Activated naive CD4-positive, alpha-beta T cell (primary cell): ENCODE measurements at regions not wholly inside any gene's neighbourhood (a gene's known extent, or its start where the extent isn't known, plus 50 kb on each side); places are given as distances from the start of the nearest gene placed in this dataset.

Source experiments
- DNase-seq, 4 experiments: peaks; one replicate each; lab custom pipeline; 2025; lab: John Stamatoyannopoulos, UW

GRCh38 chr10:85222300-85222699 is 893.9 kb downstream of the CCSER2 start:
- DNase-seq = no peak

DNA sequence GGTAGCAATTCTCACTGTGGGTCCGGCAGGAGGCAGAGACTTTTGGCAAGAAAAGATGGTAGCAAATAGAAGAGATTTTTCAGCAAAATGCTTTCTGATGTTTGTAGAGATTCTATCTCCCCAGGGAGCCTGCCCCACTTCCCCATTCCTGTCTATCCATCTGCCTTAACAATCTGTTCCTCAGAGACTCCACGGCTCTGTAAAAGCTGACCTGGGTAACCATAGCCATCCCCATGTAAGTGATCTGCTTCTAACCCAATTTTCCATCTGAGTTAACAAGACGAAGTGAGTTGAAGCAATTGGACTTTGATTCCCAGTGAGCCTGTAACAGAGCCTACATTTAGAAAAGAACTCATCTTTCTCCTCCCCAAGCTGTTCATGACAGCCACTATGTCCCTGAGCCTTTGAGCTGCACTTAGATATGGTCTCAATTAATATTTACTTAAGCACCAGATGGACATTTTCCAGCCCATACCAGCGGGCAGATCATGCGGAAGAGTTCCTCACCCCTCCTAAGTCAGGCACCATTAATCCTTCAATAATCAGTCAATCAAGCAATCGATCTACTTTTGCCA is 896.1 kb downstream of the CCSER2 start:
- no peak for DNase-seq

- no peak for DNase-seq
Observed at GRCh38 chr10:85225311-85225710, 896.9 kb downstream of the CCSER2 start.

DNA sequence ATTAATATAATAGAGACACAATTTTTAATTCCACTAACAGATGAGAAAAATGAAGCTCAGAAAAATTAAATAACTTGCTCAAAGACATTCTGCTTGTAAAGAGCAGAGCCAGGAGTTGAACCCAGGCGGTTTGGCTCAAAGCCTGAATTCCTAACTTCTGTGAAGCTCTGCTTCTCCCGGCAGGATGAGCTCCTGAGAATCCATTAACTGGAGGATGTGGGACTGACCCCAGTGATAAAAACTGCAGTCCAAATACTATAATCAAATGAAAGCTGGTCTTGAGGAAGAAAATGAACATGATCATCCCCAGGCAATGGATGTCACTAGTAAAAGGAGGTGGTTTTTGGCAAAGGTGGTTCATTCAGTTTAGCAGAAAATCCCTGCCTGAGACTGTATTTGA is 898.2 kb downstream of the CCSER2 start:
- DNase-seq = no peak

GRCh38 chr10:85228726-85229125 is 900.3 kb downstream of the CCSER2 start:
- DNase-seq = no peak

DNA sequence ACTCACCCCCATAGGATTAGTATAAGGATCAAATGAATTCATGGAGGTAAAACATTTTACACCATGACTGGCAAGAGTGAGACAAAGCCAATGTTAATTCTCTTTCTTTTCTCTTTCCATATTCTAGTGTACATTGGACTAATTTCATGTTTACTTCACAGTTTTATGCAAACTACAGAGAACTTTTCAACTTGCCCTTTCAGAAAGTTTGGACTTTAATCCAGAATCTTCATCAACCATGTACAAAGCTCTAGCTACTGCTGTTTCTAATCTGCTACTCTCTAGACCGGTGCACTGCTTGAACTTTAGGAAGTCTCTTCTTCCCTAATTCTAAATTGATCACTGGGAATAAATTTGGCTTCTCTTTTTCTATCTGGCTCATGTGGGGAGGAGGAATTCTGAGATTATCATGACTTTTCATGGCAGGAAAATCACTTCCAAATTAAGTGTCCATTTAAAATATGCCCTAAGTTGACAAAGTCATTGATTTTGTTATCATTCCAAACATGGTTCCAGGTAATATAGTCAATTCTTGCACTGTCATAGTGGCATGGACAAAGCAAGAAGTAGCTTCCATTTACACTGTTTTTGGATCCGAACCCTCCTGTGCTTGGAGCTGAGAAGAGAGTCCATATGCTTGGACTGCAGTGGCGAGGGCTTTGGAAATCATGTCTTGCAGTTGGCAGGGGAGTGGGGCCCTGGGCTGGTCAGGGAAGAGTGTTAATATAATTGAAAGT is 903.3 kb downstream of the CCSER2 start:
- no peak for DNase-seq

DNA sequence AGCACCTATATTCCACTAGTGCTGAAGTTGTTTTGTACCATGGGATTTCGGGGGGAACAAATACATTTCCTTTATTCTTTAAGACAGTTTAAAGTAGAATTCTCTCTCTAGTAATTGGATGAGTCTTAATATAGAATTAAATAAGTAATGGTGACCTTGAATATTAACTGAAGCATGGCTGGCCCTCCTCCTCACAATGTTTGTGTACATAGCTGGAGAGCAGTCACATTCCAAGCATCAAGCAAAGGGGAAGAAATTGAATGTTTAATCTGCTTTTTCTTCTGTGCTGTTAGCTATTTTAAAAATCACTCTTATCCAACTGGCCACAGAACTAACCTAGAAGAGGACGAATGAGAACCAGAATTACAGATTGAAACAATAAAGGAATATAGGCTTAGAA is 906.9 kb downstream of the CCSER2 start:
- DNase-seq = no peak

GRCh38 chr10:85238676-85239075 is 910.3 kb downstream of the CCSER2 start:
- DNase-seq = no peak

- DNase-seq = no peak
Observed at GRCh38 chr10:85250304-85250703, 921.9 kb downstream of the CCSER2 start.

GRCh38 chr10:85256481-85256880 is 928.1 kb downstream of the CCSER2 start:
- DNase-seq = no peak

GRCh38 chr10:85259908-85260307 is 931.5 kb downstream of the CCSER2 start:
- DNase-seq = no peak

GRCh38 chr10:85262992-85263391 is 934.6 kb downstream of the CCSER2 start:
- no peak for DNase-seq

DNA sequence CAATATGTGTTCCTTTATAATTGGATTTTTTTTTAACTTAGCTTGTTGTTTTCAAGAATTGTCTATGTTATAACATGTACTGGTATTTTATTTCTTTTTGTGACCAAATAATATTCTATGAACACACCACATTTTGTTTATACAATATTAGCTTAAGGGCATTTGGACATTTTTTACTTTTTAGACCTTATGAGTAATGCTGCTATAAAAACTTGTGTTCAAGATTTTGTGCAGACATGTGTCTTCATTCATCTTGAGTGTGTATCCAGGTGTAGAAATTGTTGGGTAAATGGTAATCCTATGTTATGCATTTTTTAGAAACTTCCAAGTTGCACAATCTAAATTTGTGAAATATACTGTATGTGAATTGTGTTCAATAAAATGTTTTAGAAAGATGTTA is 936.7 kb downstream of the CCSER2 start:
- DNase-seq = no peak

- no peak for DNase-seq
Observed at GRCh38 chr10:85266808-85267207, 938.4 kb downstream of the CCSER2 start.

GRCh38 chr10:85280014-85280413 is 951.6 kb downstream of the CCSER2 start:
- no peak for DNase-seq

DNA sequence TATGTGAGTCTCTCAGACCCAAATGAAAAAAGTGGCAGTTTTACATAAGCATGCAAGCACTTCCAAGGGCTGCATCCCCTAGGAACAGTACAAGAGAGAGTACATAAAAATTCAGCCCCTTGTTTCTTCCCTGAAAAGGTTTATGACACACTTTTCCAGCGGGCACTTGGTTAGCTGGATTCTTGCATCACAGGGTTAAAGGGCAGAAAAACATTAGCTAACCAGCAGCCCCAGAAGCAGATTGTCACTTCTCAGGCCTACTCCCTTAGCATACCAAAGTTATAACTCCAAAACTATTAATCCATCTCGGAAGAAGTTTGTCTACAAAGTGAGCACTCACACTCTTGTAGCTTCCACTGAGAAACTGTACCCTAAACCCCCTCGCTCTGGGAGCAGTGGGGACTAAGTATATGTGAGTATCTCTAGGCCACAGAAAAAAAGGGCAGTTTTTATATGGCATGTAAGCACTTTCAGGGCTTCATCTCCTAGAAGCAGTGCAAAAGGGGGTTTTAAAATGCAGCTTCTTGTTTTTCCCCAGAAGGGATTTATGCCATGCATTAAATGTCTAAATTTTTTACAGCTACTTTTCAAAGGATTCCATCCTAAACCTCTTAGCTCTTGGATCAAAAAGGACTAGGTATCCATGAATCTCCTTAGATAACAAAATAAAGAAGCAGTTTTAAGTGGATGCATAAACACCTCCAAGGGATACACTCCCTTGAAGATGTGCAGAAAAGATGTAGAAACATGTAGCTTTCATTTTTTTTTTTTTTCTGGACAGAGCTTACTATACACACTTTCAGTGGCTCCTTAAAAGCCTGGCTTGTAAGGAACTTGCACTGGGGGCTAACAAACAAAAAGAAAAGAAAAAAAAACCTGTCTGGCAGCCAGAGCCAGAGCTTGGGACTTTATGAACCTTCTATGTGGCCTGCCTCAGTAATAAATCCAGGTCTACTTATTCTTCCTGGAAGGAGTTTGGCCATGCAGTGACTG is 956.7 kb downstream of the CCSER2 start:
- DNase-seq = no peak

DNA sequence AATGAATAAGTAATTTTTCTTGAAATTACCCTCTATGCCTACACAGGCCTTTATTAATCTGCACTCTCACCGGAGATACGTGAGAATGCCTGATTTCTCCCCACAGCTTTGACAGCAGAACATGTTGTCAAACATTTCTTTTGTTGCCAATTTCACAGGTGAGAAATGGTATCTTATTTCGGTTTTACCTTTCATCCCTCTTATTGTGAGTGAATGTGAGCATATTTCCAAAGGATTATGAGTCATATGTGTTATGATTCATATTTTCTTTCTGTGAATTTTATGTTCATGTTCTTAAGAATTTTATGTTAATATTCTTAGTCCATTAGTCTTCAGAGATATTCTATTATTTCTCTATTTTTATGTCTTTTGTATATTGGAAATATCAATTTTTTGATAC is 965.1 kb downstream of the CCSER2 start:
- DNase-seq = no peak

DNA sequence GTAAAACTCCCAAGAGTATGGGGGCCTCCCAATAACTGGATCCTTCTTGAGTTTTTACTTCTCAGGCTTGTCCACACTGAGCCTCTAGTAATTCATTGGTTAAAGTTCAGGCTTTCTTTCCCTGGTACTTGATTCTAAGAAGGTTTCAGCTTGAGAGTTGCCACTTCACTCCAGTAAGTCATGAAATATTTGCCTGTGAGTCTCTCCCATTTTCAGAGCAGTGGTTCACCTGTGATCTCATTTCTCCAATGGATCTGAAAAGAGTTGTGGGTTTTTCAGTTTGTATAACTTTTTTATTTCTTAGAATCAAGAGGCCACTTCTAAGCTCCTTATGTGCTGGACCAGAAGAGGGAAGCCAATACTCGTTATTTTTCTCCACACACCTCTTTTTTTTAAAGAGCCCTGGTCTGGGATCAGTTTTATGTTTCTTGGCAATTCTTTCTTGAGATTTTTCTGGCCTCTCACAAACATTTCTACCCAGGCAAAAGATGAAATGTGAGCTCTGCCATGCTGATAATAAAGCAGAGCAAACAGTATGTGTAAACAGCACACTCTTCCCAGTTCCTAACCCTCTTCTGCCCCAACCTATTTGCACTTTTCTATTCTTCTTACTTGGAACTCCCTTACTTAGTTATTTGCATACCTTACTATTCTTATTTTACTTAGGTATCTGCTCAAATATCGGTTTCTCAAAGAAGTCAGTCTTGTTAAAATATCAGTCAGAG is 983.4 kb downstream of the CCSER2 start:
- DNase-seq = no peak

DNA sequence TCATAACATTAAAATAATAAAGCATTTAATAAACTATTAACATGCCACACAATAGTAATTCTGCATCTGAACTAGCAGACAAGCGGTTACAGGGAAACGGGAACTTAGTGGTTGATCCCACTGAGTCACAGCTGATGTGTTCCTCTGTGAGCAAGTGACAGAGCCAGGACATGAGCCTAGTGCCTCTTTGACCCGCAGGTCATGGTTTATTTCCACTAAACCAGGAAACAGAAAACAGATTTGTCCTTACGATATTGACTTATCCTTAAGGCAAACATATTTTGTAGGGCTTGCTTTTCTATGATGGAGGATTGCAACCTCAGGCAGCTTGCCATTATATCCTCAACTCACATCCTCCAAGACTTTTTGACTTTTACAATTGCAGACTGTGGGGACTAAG is 987.3 kb downstream of the CCSER2 start:
- no peak for DNase-seq

GRCh38 chr10:85316276-85316675 is 987.9 kb downstream of the CCSER2 start:
- no peak for DNase-seq

GRCh38 chr10:85317827-85318226 is 989.4 kb downstream of the CCSER2 start:
- no peak for DNase-seq
